ENCODE measurements at regions not wholly inside any gene's neighbourhood (a gene's known extent, or its start where the extent isn't known, plus 50 kb on each side); places are given as distances from the start of the nearest gene placed in this dataset.
"Not testable (repeated sequence)": the region's sequence is repeated elsewhere in the genome, so short reads cannot be mapped to it uniquely, and the experiment has no call there.

- no peak for DNase-seq
Measured at GRCh38 chr7:89934101-89934500, 220.2 kb upstream of the STEAP1 start.

- DNase-seq, result no peak
Measured at GRCh38 chr7:89943525-89944050, 210.7 kb upstream of the STEAP1 start.

GRCh38 chr7:89958525-89959068 lies 195.7 kb upstream of the STEAP1 start:
- no peak for DNase-seq

- DNase-seq, result no peak
Measured at GRCh38 chr7:89966067-89966664, 188.1 kb upstream of the STEAP1 start.

GRCh38 chr7:89975577-89975976 lies 178.7 kb upstream of the STEAP1 start:
- no peak for DNase-seq

GRCh38 chr7:89987665-89988064 lies 166.6 kb upstream of the STEAP1 start:
- DNase-seq, result no peak

- no peak for DNase-seq
Measured at GRCh38 chr7:89988074-89988473, 166.2 kb upstream of the STEAP1 start.

- no peak for DNase-seq
Measured at GRCh38 chr7:89989454-89989853, 164.8 kb upstream of the STEAP1 start.

- DNase-seq, result no peak
Measured at GRCh38 chr7:89994483-89994882, 159.8 kb upstream of the STEAP1 start.

GRCh38 chr7:89998554-89998953 lies 155.7 kb upstream of the STEAP1 start:
- no peak for DNase-seq

- DNase-seq, result no peak
Measured at GRCh38 chr7:90005836-90006235, 148.4 kb upstream of the STEAP1 start.

GRCh38 chr7:90007001-90007654 lies 147.1 kb upstream of the STEAP1 start:
- no peak for DNase-seq

GRCh38 chr7:90007831-90008230 lies 146.4 kb upstream of the STEAP1 start:
- no peak for DNase-seq

- DNase-seq, result no peak
Measured at GRCh38 chr7:90022213-90022612, 132.1 kb upstream of the STEAP1 start.

GRCh38 chr7:90025771-90026170 lies 128.5 kb upstream of the STEAP1 start:
- DNase-seq, result no peak

GRCh38 chr7:90033850-90034249 lies 120.4 kb upstream of the STEAP1 start:
- no peak for DNase-seq

GRCh38 chr7:90053094-90053493 lies 101.2 kb upstream of the STEAP1 start:
- DNase-seq, result no peak

GRCh38 chr7:90061077-90061476 lies 93.2 kb upstream of the STEAP1 start:
- no peak for DNase-seq

GRCh38 chr7:90064370-90064769 lies 89.9 kb upstream of the STEAP1 start:
- no peak for DNase-seq

GRCh38 chr7:90067171-90067570 lies 87.1 kb upstream of the STEAP1 start:
- DNase-seq, result no peak

GRCh38 chr7:90070238-90070637 lies 84.0 kb upstream of the STEAP1 start:
- not testable (repeated sequence) for DNase-seq

- DNase-seq, result no peak
Measured at GRCh38 chr7:90078921-90079320, 75.3 kb upstream of the STEAP1 start.

- DNase-seq, result no peak
Measured at GRCh38 chr7:90081621-90082020, 72.6 kb upstream of the STEAP1 start.

GRCh38 chr7:90092506-90092905 lies 61.8 kb upstream of the STEAP1 start:
- DNase-seq, result no peak
